NCI-H2196 treated with DMSO at 0.1 percent for 48 hours (cell line): ENCODE measurements at regions not wholly inside any gene's neighbourhood (a gene's known extent, or its start where the extent isn't known, plus 50 kb on each side); places are given as distances from the start of the nearest gene placed in this dataset.
"Not testable (repeated sequence)": the region's sequence is repeated elsewhere in the genome, so short reads cannot be mapped to it uniquely, and the experiment has no call there.

Experiments used
- DNase-seq: peaks from one replicate; lab custom pipeline; 2025; ENCODE audit not compliant: unreplicated experiment; lab: John Stamatoyannopoulos, UW

DNA sequence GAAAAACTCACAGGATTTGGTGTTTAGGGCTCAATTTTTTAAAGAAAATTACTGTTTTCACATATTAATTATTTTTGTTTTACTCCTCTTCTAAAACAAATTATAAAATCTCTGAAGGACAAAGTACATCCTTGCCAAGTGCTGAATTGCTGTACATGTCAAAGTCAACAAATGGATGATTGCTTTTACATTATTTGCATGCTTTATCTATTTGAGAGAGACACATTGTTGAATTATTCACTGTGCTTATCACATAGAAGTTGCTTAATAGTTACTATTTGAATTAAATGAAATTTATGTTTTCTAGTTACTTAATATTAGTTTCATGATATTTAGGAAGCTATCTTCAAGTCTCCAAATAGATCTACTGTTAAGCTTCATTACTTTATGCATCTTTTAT lies 318.6 kb upstream of the PTCHD4 start:
- DNase-seq = no peak

DNA sequence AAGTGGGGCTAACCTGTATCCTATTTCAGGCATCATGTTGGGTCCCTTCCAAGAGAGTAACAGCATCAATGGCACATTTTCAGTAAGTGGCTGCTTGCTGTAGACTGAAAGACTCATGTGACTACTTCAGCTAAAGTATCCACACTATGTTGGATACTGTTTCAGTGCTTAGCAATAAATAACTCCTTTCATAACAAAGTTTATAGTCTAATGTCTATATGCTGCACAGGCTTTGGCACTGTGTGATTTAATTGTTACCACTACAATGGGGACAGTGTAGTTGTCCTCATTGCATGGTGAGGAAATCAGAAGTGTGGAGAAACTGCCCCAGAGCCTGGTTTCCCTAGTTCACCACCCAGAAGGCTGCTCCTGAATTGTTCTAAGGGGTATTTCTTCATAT lies 318.0 kb upstream of the PTCHD4 start:
- DNase-seq = no peak

DNA sequence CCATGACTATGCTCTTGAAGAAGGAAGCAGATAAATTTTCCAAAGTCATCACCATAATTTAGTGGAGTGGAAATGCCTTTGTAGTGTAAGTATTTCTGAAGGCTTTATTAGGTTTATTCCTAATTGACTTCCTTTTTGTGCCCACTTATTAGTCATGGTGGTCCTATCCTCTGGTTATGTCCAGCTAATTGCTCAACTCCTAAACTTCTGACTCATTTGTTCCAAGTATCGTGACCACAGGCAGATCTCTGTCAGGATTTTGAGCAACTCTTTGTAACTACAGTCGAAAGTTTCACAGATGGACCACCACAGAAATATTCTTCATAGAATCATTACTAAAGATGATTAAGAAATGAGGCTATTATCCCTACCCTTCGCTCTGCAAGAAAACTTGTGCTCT lies 315.6 kb upstream of the PTCHD4 start:
- DNase-seq = no peak

- no peak for DNase-seq
Observed at GRCh38 chr6:48423640-48424365, 312.8 kb upstream of the PTCHD4 start.

GRCh38 chr6:48419992-48420391 lies 309.0 kb upstream of the PTCHD4 start:
- DNase-seq = no peak

- no peak for DNase-seq
Observed at GRCh38 chr6:48417927-48418326, 306.9 kb upstream of the PTCHD4 start.

- DNase-seq = no peak
Observed at GRCh38 chr6:48412656-48413055, 301.7 kb upstream of the PTCHD4 start.

DNA sequence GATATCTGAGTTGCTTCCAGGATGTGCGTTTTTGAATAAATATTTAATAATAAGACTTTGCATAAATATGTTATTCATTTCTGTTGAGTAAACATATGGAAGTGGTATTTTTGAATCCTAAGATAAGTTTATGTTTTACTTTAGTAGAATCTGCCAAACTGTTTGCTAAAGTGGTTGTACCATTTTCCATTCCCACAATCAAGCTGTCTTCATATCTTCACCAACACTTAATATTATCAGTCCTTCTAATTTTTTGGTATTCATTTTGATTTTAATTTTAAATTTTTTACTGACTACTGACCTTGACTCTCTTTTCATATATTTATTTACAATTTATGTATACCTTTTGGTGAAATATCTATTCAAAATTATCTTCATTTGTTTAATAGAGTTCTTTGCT lies 293.9 kb upstream of the PTCHD4 start:
- no peak for DNase-seq

DNA sequence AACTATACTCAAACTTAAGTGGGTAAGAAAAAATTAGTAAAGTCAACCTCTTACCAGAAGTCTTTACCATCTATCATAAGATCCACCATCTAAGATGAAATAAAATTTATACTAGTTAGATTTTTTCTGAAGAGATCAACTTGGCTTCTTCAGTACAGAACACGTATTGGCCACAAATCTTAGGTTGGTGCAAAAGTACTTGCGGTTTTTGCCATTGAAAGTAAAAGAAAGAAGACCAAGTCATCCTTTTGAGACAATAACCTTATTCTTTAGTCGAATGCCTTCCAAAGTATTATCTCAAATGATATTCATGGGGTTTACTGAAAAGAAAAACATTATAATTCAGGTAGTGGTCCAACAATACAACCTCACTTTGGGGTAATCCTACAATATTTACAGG lies 292.6 kb upstream of the PTCHD4 start:
- no peak for DNase-seq

DNA sequence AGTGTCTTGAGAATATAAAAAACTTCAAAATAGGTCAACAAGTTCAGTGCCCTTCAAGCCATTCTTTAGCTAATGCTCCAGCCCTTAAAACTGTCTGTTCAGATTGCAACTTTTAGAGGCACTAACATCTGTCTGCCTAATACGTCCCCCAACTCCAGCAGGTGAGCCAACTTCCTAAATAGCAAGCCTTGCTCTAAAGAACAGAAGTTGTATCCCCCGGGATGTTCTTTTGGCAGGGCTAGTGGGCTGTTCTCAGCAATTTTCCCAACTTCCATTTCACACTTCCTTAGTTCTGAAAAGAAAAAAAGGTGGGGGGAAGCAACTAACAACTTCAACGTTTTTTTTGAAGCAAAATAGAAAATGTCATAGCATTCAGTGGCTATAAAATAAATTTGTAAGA lies 290.0 kb upstream of the PTCHD4 start:
- DNase-seq = no peak

GRCh38 chr6:48397887-48398286 lies 286.9 kb upstream of the PTCHD4 start:
- DNase-seq = no peak

- no peak for DNase-seq
Observed at GRCh38 chr6:48389146-48390043, 278.4 kb upstream of the PTCHD4 start.

DNA sequence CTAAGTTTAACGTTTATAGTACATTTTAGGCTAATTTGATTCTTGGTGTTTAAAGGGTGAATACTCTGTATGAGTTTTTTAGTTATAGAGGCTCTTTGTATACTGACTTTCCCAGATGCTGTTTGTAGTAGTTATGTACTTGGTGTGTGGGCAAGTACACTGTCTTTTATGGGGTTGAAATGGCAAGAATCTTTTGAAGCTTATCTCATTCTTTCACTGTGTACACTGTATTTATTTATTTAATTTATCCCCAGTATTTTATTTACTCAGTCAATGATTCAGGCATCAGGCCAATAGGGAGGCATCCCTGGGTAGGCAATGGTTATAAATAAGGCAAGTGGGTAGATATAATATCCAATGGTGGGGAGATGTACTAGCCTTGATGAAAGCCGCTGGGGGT lies 277.0 kb upstream of the PTCHD4 start:
- no peak for DNase-seq

DNA sequence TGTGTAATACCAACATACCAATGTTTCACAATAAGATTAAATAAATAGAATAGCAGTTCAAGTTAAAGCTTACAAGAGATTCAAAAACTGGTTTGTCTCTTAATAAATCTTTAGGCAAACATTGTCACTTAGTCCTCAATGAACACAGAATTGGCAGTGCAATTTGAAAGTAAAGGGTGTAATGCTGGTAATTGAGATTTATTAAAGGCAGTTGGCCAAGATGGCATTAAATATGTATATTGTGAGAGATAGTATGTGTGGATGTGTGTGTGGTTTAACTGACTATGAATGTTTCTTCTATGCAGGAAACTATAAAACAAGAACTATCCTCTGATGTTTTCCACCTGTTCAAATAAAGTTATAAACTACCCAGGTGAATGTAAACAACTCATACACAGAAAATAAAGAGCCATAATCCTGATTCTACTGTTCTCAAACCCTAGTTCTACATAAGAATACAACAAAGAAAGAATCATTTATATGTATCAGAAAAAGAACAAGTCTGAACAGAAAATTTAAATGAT lies 267.9 kb upstream of the PTCHD4 start:
- no peak for DNase-seq

- DNase-seq = no peak
Observed at GRCh38 chr6:48377115-48377514, 266.1 kb upstream of the PTCHD4 start.

GRCh38 chr6:48371226-48371625 lies 260.2 kb upstream of the PTCHD4 start:
- not testable (repeated sequence) for DNase-seq

DNA sequence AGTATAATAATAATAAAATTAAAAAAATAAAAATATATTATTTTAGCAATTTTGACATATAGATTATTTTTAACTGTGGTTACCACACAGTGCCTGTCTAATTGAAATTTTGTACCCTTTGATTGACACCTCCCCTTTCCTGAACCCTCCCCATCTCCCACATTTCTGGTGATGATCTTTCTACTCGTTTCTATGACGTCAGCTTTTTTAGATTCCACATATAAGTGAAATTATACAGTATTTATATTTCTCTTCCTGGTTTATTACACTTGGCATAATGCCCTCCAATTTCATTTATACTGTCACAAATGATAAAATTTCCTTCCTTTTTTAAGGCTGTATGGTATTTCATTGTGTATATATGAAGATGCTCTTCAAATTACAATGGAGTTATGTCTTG lies 258.1 kb upstream of the PTCHD4 start:
- DNase-seq = no peak

GRCh38 chr6:48325701-48326100 lies 214.7 kb upstream of the PTCHD4 start:
- DNase-seq = no peak

GRCh38 chr6:48318670-48319069 lies 207.7 kb upstream of the PTCHD4 start:
- no peak for DNase-seq

DNA sequence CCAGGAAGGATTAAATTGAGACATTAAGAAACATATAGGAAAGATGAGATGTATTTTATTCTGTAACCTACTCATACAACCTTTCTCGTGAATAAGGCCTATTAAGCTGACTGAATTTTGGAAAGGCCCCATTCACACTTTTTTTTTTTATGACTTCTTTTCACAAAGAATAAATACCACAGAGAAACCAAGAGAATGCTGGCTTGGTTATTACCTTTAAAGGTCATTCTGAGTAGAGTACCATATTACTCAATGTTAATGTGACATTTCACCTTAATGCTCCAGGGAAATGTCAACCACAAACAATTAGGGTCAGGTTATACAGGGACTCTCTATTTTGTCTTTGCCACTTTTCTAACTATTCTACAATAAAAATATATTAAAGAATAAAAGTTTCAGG lies 204.9 kb upstream of the PTCHD4 start:
- DNase-seq = no peak

- DNase-seq = no peak
Observed at GRCh38 chr6:48315051-48315719, 204.2 kb upstream of the PTCHD4 start.

DNA sequence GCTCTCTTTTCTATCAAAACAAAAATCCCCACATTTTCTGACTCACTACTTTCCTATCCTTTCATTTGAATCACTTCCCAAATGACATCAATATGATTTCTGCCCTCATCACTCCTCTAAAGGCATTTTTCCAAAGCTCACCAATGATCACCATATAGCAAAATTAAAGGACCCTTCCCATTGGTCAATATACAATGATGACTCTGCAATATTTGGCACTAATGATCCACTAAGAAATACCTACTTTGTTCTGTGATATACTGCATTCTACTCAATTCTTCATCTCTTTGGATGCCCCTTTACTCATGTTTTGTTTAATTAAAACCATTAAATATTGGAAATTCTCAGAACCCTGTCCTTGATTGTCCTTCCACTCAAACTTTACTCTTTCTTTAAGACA lies 200.3 kb upstream of the PTCHD4 start:
- DNase-seq = no peak
